ENCODE measurements at regions not wholly inside any gene's neighbourhood (a gene's known extent, or its start where the extent isn't known, plus 50 kb on each side); places are given as distances from the start of the nearest gene placed in this dataset.

DNA sequence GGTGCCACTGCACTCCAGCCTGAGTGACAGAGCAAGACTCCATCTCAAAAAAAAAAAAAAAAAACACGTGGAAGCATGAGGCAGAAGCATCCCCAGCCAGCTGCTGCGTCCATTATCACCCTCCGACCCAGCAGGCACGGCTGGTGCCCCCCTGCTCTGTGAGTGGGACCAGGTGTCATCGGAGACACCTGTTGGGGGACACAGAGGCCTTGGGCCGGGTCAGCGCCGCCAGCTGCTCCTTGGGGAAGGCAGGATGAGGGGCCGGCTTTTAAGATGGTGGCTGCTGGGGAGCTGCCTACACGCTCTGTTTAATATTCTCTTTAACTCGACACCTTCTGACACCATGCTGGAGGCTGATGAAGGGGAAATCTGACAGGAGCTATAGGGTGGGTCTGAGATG, 80.2 kb upstream of the RUFY1 start:
- DNase-seq, result no peak
- Mint-ChIP-seq H3K36me3 (no peaks in the 10 kb centered on the region), H3K9me3 (peaks cover 0 to 11% (median 7%) of the 10 kb centered on the region in 7 donors), H3K27ac (no peak overlapping the region), H3K27me3 (ENCODE audit: low read depth in 3 of 3) (peaks cover 3 to 4% (median 3%) of the 10 kb centered on the region in 3 donors), H3K4me1 (peaks cover 6% of the 10 kb centered on the region), H3K4me3 (no peak overlapping the region)
- 100% methylated on average over 5 of the region's 11 CpGs for WGBS (ENCODE audit: insufficient coverage)
- Histone ChIP-seq H3K27me3 (ENCODE audit: control insufficient read depth in 2 of 2, insufficient read depth in 2 of 2, low read length in 2 of 2) (no peaks in the 10 kb centered on the region), H4K20me1 (ENCODE audit: insufficient read depth, low read length) (no peaks in the 10 kb centered on the region), H3K9me3 (replicated peaks in 1 of 2; ENCODE audit: control insufficient read depth in 1 of 2, insufficient read depth in 1 of 2, low read length in 2 of 2) (peaks cover 0 to 9% of the 10 kb centered on the region in 2 donors), H3K79me2 (ENCODE audit: insufficient read depth, low read length) (no peaks in the 10 kb centered on the region), H3K9ac (ENCODE audit: insufficient read depth, low read length, poor library complexity, severe bottlenecking) (no peak overlapping the region), H3K27ac (ENCODE audit: low read depth in 1 of 2, low read length in 2 of 2) (no peak overlapping the region), H3K36me3 (replicated peaks in 1 of 2; ENCODE audit: control insufficient read depth in 1 of 2, insufficient read depth in 2 of 2, low read length in 2 of 2) (no peaks in the 10 kb centered on the region), H3K4me1 (ENCODE audit: control insufficient read depth in 1 of 2, insufficient read depth in 2 of 2, low read length in 2 of 2) (peaks cover 2% of the 10 kb centered on the region in 2 donors), H2AFZ (ENCODE audit: insufficient read depth, low read depth, low read length, poor library complexity, severe bottlenecking) (no peak overlapping the region), H3K4me2 (replicated peaks; ENCODE audit: extremely low read depth, low read length, poor library complexity, severe bottlenecking) (no peak overlapping the region), H3K4me3 (replicated peaks in 1 of 3; ENCODE audit: low read depth in 2 of 3, low read length in 3 of 3) (no peak overlapping the region)
- TF ChIP-seq, protein P1, sequence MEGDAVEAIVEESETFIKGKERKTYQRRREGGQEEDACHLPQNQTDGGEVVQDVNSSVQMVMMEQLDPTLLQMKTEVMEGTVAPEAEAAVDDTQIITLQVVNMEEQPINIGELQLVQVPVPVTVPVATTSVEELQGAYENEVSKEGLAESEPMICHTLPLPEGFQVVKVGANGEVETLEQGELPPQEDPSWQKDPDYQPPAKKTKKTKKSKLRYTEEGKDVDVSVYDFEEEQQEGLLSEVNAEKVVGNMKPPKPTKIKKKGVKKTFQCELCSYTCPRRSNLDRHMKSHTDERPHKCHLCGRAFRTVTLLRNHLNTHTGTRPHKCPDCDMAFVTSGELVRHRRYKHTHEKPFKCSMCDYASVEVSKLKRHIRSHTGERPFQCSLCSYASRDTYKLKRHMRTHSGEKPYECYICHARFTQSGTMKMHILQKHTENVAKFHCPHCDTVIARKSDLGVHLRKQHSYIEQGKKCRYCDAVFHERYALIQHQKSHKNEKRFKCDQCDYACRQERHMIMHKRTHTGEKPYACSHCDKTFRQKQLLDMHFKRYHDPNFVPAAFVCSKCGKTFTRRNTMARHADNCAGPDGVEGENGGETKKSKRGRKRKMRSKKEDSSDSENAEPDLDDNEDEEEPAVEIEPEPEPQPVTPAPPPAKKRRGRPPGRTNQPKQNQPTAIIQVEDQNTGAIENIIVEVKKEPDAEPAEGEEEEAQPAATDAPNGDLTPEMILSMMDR (IDR thresholded peaks at IDR 0.05), result no peak
- intact Hi-C loops (cut with micrococcal nuclease), result no loop called here

- Histone ChIP-seq H3K9ac (ENCODE audit: insufficient read depth, low read length, poor library complexity, severe bottlenecking) (no peak overlapping the region), H3K27me3 (ENCODE audit: control insufficient read depth in 2 of 2, insufficient read depth in 2 of 2, low read length in 2 of 2) (no peaks in the 10 kb centered on the region), H2AFZ (ENCODE audit: insufficient read depth, low read depth, low read length, poor library complexity, severe bottlenecking) (no peak overlapping the region), H3K79me2 (ENCODE audit: insufficient read depth, low read length) (no peaks in the 10 kb centered on the region), H3K4me1 (ENCODE audit: control insufficient read depth in 1 of 2, insufficient read depth in 2 of 2, low read length in 2 of 2) (no peaks in the 10 kb centered on the region), H3K36me3 (replicated peaks in 1 of 2; ENCODE audit: control insufficient read depth in 1 of 2, insufficient read depth in 2 of 2, low read length in 2 of 2) (no peaks in the 10 kb centered on the region), H3K4me3 (replicated peaks in 1 of 3; ENCODE audit: low read depth in 2 of 3, low read length in 3 of 3) (no peak overlapping the region), H3K4me2 (replicated peaks; ENCODE audit: extremely low read depth, low read length, poor library complexity, severe bottlenecking) (no peak overlapping the region), H3K27ac (ENCODE audit: low read depth in 1 of 2, low read length in 2 of 2) (no peak overlapping the region), H3K9me3 (replicated peaks in 1 of 2; ENCODE audit: control insufficient read depth in 1 of 2, insufficient read depth in 1 of 2, low read length in 2 of 2) (peaks cover 0 to 9% of the 10 kb centered on the region in 2 donors), H4K20me1 (ENCODE audit: insufficient read depth, low read length) (no peaks in the 10 kb centered on the region)
- intact Hi-C loops (cut with micrococcal nuclease), result no loop called here
- Mint-ChIP-seq H3K27me3 (ENCODE audit: low read depth in 3 of 3) (peaks cover 3% of the 10 kb centered on the region in 3 donors), H3K4me1 (no peaks in the 10 kb centered on the region), H3K27ac (no peak overlapping the region), H3K4me3 (no peak overlapping the region), H3K36me3 (no peaks in the 10 kb centered on the region), H3K9me3 (peaks cover 0 to 12% (median 6%) of the 10 kb centered on the region in 7 donors)
- TF ChIP-seq, protein P1 (IDR thresholded peaks at IDR 0.05), result no peak
- no peak for DNase-seq
- 80% methylated on average over 6 of the region's 8 CpGs for WGBS (ENCODE audit: insufficient coverage)
These were observed 81.7 kb upstream of the RUFY1 start for GRCh38 chr5:179468696-179469095.

Measured in CD14-positive monocyte (primary cell).